ENCODE measurements at regions not wholly inside any gene's neighbourhood (a gene's known extent, or its start where the extent isn't known, plus 50 kb on each side); places are given as distances from the start of the nearest gene placed in this dataset.

DNA sequence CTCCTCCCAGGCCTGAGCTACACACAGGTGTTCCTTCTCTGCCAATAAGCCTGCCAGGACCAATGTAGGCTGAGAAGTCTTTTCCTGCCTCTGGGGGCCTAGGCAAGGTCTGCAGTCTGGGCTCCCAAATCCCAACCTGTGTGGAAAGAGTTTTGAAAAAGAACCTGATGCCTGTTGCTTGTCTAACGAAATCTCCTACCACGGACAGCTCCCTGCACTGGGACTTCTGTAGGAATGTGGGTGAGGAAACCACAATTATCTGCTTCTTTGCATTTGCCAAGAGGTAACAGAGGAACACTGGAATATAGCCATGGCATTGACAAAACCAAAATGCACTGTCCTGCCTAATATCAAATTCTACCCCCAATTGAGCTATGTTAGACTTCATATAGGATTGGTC, 877.0 kb upstream of the TMEM132C start:
- Mint-ChIP-seq H3K4me3 (no peak overlapping the region), H3K27ac (no peak overlapping the region), H3K27me3 (no peaks in the 10 kb centered on the region), H3K4me1 (no peaks in the 10 kb centered on the region), H3K9me3 (ENCODE audit: insufficient read depth) (no peaks in the 10 kb centered on the region)
- POLR2A ChIA-PET, result no interaction called here
- no peaks in the 10 kb centered on the region for H3K36me3 ChIP-seq (replicated peaks in 1 of 2; ENCODE audit: control extremely low read depth in 1 of 2, control insufficient read depth in 1 of 2, extremely low read depth in 1 of 2, insufficient read depth in 2 of 2, low read length in 1 of 2)
- 20% methylated on average over 1 of the region's 2 CpGs for WGBS (ENCODE audit: insufficient coverage)
- H3K4me3 ChIP-seq (ENCODE audit: control extremely low read depth in 1 of 5, extremely low read depth in 1 of 5, insufficient read depth in 1 of 5, low read depth in 2 of 5, low read length in 4 of 5), result no peak overlapping the region
- TF ChIP-seq, protein P1, sequence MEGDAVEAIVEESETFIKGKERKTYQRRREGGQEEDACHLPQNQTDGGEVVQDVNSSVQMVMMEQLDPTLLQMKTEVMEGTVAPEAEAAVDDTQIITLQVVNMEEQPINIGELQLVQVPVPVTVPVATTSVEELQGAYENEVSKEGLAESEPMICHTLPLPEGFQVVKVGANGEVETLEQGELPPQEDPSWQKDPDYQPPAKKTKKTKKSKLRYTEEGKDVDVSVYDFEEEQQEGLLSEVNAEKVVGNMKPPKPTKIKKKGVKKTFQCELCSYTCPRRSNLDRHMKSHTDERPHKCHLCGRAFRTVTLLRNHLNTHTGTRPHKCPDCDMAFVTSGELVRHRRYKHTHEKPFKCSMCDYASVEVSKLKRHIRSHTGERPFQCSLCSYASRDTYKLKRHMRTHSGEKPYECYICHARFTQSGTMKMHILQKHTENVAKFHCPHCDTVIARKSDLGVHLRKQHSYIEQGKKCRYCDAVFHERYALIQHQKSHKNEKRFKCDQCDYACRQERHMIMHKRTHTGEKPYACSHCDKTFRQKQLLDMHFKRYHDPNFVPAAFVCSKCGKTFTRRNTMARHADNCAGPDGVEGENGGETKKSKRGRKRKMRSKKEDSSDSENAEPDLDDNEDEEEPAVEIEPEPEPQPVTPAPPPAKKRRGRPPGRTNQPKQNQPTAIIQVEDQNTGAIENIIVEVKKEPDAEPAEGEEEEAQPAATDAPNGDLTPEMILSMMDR (IDR thresholded peaks at IDR 0.05), result no peak
- no peak for TF ChIP-seq EZH2 (IDR thresholded peaks at IDR 0.05; ENCODE audit: borderline replicate concordance, insufficient read depth, low read depth, low read length, poor library complexity, severe bottlenecking)
- intact Hi-C loops (cut with micrococcal nuclease), result no loop called here
- DNase-seq (no peak), ATAC-seq (ENCODE audit: low read depth) (no peak)
- H3K9ac ChIP-seq (ENCODE audit: low read length), result no peak overlapping the region
- no peak overlapping the region for H3K27ac ChIP-seq (ENCODE audit: low read length in 2 of 2)
- H3K4me1 ChIP-seq (ENCODE audit: control insufficient read depth in 2 of 2, insufficient read depth in 2 of 2, low read length in 2 of 2), result no peaks in the 10 kb centered on the region
- H4K20me1 ChIP-seq (ENCODE audit: control insufficient read depth, insufficient read depth, low read length, poor library complexity, severe bottlenecking), result no peaks in the 10 kb centered on the region
- no peak overlapping the region for H2AFZ ChIP-seq (ENCODE audit: insufficient read depth, low read depth, low read length, poor library complexity, severe bottlenecking)
- CTCF ChIA-PET, result no interaction called here
- no peaks in the 10 kb centered on the region for H3K79me2 ChIP-seq (ENCODE audit: control insufficient read depth, insufficient read depth, low read length)
- no peaks in the 10 kb centered on the region for H3K27me3 ChIP-seq (replicated peaks in 1 of 4; ENCODE audit: control extremely low read depth in 1 of 4, control insufficient read depth in 3 of 4, insufficient read depth in 4 of 4, low read length in 3 of 4)
- H3K9me3 ChIP-seq (ENCODE audit: control extremely low read depth in 1 of 3, control insufficient read depth in 2 of 3, insufficient read depth in 1 of 3, low read length in 2 of 3), result no peaks in the 10 kb centered on the region
- H3K4me2 ChIP-seq (replicated peaks; ENCODE audit: low read depth, low read length, poor library complexity, severe bottlenecking), result no peak overlapping the region

- ChIA-PET CTCF (no interaction called here), POLR2A (no interaction called here)
- ATAC-seq (ENCODE audit: low read depth) (no peak), DNase-seq (no peak)
- no peak overlapping the region for H3K27ac ChIP-seq (ENCODE audit: low read length in 2 of 2)
- no peaks in the 10 kb centered on the region for H3K9me3 Mint-ChIP-seq (ENCODE audit: insufficient read depth)
- H3K79me2 ChIP-seq (ENCODE audit: control insufficient read depth, insufficient read depth, low read length), result no peaks in the 10 kb centered on the region
- H3K36me3 ChIP-seq (replicated peaks in 1 of 2; ENCODE audit: control extremely low read depth in 1 of 2, control insufficient read depth in 1 of 2, extremely low read depth in 1 of 2, insufficient read depth in 2 of 2, low read length in 1 of 2), result no peaks in the 10 kb centered on the region
- no peak overlapping the region for H3K4me3 Mint-ChIP-seq
- no peaks in the 10 kb centered on the region for H4K20me1 ChIP-seq (ENCODE audit: control insufficient read depth, insufficient read depth, low read length, poor library complexity, severe bottlenecking)
- H3K27ac Mint-ChIP-seq, result no peak overlapping the region
- H3K9me3 ChIP-seq (ENCODE audit: control extremely low read depth in 1 of 3, control insufficient read depth in 2 of 3, insufficient read depth in 1 of 3, low read length in 2 of 3), result no peaks in the 10 kb centered on the region
- no peak overlapping the region for H2AFZ ChIP-seq (ENCODE audit: insufficient read depth, low read depth, low read length, poor library complexity, severe bottlenecking)
- no peaks in the 10 kb centered on the region for H3K27me3 Mint-ChIP-seq
- no peak overlapping the region for H3K4me2 ChIP-seq (replicated peaks; ENCODE audit: low read depth, low read length, poor library complexity, severe bottlenecking)
- H3K4me1 ChIP-seq (ENCODE audit: control insufficient read depth in 2 of 2, insufficient read depth in 2 of 2, low read length in 2 of 2), result no peaks in the 10 kb centered on the region
- no peak overlapping the region for H3K4me3 ChIP-seq (ENCODE audit: control extremely low read depth in 1 of 5, extremely low read depth in 1 of 5, insufficient read depth in 1 of 5, low read depth in 2 of 5, low read length in 4 of 5)
- H3K9ac ChIP-seq (ENCODE audit: low read length), result no peak overlapping the region
- no CpG with 5 or more reads among the region's 4 CpGs for WGBS (ENCODE audit: insufficient coverage)
- intact Hi-C loops (cut with micrococcal nuclease), result no loop called here
- TF ChIP-seq, protein P1 (IDR thresholded peaks at IDR 0.05), result no peak
- no peak for TF ChIP-seq EZH2 (IDR thresholded peaks at IDR 0.05; ENCODE audit: borderline replicate concordance, insufficient read depth, low read depth, low read length, poor library complexity, severe bottlenecking)
- H3K4me1 Mint-ChIP-seq, result no peaks in the 10 kb centered on the region
- H3K27me3 ChIP-seq (replicated peaks in 1 of 4; ENCODE audit: control extremely low read depth in 1 of 4, control insufficient read depth in 3 of 4, insufficient read depth in 4 of 4, low read length in 3 of 4), result no peaks in the 10 kb centered on the region
Measured at GRCh38 chr12:127393465-127393864, 873.5 kb upstream of the TMEM132C start.

All from B cell (primary cell).